SK-N-MC (cell line): ENCODE measurements at regions not wholly inside any gene's neighbourhood (a gene's known extent, or its start where the extent isn't known, plus 50 kb on each side); places are given as distances from the start of the nearest gene placed in this dataset.
"Not testable (repeated sequence)": the region's sequence is repeated elsewhere in the genome, so short reads cannot be mapped to it uniquely, and the experiment has no call there.

ENCODE experiments used
- DNase-seq: peaks from one replicate; pipeline ENCODE4 v3.0.0-alpha.2; 2011; ENCODE audit warnings: low read depth, low spot score
- H3K27ac ChIP-seq: fragments of 200-600 bp; sonication (generic); 2 replicates; pipeline ENCODE4 v1.5.1; 2016; ENCODE audit warnings: mixed run types
- H3K36me3 ChIP-seq: fragments of 200-600 bp; sonication (generic); 2 replicates; pipeline ENCODE4 v1.6.1; 2017; ENCODE audit warnings: antibody characterized with exemption, low read length, mixed read lengths; ENCODE audit not compliant: insufficient read depth
- H3K4me3 ChIP-seq: fragments of 200-600 bp; sonication (generic); 2 replicates; pipeline ENCODE4 v1.5.1; 2016
- H3K9ac ChIP-seq: fragments of 200-600 bp; sonication (generic); 2 replicates; pipeline ENCODE4 v1.8.0; 2017; ENCODE audit warnings: mixed run types, mixed read lengths; ENCODE audit not compliant: insufficient read length
- H3K9me3 ChIP-seq: fragments of 200-600 bp; sonication (generic); 2 replicates; pipeline ENCODE4 v1.6.1; 2017; ENCODE audit warnings: low read depth, mild to moderate bottlenecking, antibody characterized with exemption, low read length, moderate library complexity, mixed read lengths
- EZH2 ChIP-seq: fragments of 200-600 bp; sonication (generic); IDR thresholded peaks from one replicate; pipeline ENCODE4 v1.6.1; 2017; ENCODE audit warnings: antibody characterized with exemption
- FOXP2 ChIP-seq: optimal IDR thresholded peaks from 2 replicates; pipeline ENCODE3; 2011; ENCODE audit warnings: mild to moderate bottlenecking, moderate library complexity; ENCODE audit not compliant: insufficient read depth; ENCODE audit errors: extremely low read length, control extremely low read depth
- POLR2AphosphoS5 ChIP-seq: IDR thresholded peaks from 2 replicates; pipeline ENCODE4 v1.6.1; 2012; ENCODE audit warnings: mild to moderate bottlenecking, low read depth, low read length, borderline replicate concordance

GRCh38 chr12:33156042-33156441 is 259.5 kb upstream of the PKP2 start:
- H3K36me3 ChIP-seq, result no peaks in the 10 kb centered on the region
- H3K9ac ChIP-seq, result no peak overlapping the region
- H3K27ac ChIP-seq, result no peak overlapping the region
- TF ChIP-seq EZH2 (no peak), POLR2AphosphoS5 (no peak), FOXP2 (no peak)
- no peak for DNase-seq
- H3K9me3 ChIP-seq, result no peaks in the 10 kb centered on the region
- H3K4me3 ChIP-seq, result no peak overlapping the region

- not testable (repeated sequence) for DNase-seq, H3K36me3 ChIP-seq, H3K27ac ChIP-seq, H3K9ac ChIP-seq, H3K4me3 ChIP-seq, H3K9me3 ChIP-seq
Measured at GRCh38 chr12:33147292-33147691, 250.7 kb upstream of the PKP2 start.

DNA sequence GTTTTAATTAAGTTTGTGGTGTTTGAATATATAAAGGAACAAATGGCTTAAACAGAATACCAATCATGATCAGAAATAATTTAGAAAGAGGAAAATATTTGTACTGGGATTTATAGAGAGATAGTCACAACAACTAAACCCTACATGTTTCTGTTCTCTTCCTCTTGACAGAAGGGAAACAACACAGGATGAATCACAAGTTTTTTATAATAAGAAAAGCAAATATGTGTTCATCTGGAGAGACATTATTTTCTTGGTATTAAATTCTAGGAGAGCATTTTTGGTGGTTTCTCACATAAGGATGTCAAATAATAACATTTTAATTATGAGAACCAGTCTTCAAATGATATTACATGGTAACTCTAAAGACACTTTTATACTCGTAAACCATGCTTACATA is 232.9 kb upstream of the PKP2 start:
- Histone ChIP-seq H3K27ac (no peak overlapping the region), H3K9ac (no peak overlapping the region), H3K4me3 (no peak overlapping the region), H3K9me3 (no peaks in the 10 kb centered on the region), H3K36me3 (no peaks in the 10 kb centered on the region)
- TF ChIP-seq POLR2AphosphoS5, result no peak
- TF ChIP-seq FOXP2, result no peak
- no peak for TF ChIP-seq EZH2
- DNase-seq, result no peak

GRCh38 chr12:33125755-33126154 is 229.2 kb upstream of the PKP2 start:
- no peak for DNase-seq
- Histone ChIP-seq H3K9me3 (no peaks in the 10 kb centered on the region), H3K4me3 (no peak overlapping the region), H3K27ac (no peak overlapping the region), H3K36me3 (no peaks in the 10 kb centered on the region), H3K9ac (no peak overlapping the region)
- no peak for TF ChIP-seq POLR2AphosphoS5
- TF ChIP-seq FOXP2, result no peak
- TF ChIP-seq EZH2, result no peak

DNA sequence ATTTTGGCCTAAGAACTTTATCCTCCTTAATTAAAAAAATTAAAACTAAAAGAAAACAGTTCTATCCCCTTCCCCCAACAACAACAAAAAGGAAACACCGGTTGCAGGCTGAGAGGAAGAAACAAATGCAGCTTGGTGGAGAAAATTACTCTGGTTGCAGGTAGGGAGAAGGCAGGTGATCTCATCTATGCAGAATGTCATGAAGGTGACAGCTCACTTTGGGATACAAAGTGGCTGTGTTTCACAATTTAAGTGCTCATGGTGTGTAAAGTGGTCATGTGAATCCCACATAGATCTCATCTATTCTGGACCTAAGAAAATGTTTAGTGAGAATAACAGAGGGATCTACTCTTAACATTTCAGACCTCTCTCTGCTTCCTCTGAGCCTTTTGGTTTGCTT is 219.7 kb upstream of the PKP2 start:
- no peak overlapping the region for H3K27ac ChIP-seq

DNA sequence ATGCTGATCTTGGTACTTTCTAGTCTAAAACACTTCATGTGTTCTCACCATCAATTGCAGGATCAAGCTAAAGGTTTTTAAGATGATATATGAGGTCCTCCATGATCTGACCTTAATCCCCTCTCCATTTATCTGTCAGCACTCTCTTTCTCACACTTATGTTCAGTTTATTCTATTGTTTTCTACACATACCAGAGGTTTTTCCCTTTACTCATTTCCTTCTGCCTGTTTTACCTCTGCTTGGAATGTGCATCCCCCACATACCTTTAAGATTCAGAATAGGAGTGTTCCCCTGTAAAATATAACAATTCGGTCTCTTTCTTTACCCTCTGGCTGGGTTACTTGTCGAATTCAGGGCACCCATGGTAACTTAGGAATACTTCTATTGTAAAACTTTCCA is 219.1 kb upstream of the PKP2 start:
- no peaks in the 10 kb centered on the region for H3K36me3 ChIP-seq
- DNase-seq, result no peak

More for the DNA sequence above, 219.7 kb upstream of the PKP2 start:
- DNase-seq, result no peak
- TF ChIP-seq POLR2AphosphoS5 (no peak), FOXP2 (no peak), EZH2 (no peak)
- Histone ChIP-seq H3K4me3 (no peak overlapping the region), H3K36me3 (no peaks in the 10 kb centered on the region), H3K9me3 (no peaks in the 10 kb centered on the region), H3K9ac (no peak overlapping the region)

GRCh38 chr12:33111850-33112249 is 215.3 kb upstream of the PKP2 start:
- no peak for DNase-seq
- no peaks in the 10 kb centered on the region for H3K9me3 ChIP-seq
- no peaks in the 10 kb centered on the region for H3K36me3 ChIP-seq
- H3K27ac ChIP-seq, result no peak overlapping the region
- no peak overlapping the region for H3K4me3 ChIP-seq
- no peak overlapping the region for H3K9ac ChIP-seq
- TF ChIP-seq POLR2AphosphoS5, result no peak
- no peak for TF ChIP-seq FOXP2
- TF ChIP-seq EZH2, result no peak

More for the DNA sequence above, 219.1 kb upstream of the PKP2 start:
- no peak for TF ChIP-seq FOXP2
- no peak for TF ChIP-seq EZH2
- no peak for TF ChIP-seq POLR2AphosphoS5
- no peaks in the 10 kb centered on the region for H3K9me3 ChIP-seq
- H3K4me3 ChIP-seq, result no peak overlapping the region
- H3K27ac ChIP-seq, result no peak overlapping the region
- H3K9ac ChIP-seq, result no peak overlapping the region

GRCh38 chr12:33107827-33108226 is 211.2 kb upstream of the PKP2 start:
- not testable (repeated sequence) for H3K36me3 ChIP-seq, H3K4me3 ChIP-seq, H3K9ac ChIP-seq, DNase-seq, H3K9me3 ChIP-seq, H3K27ac ChIP-seq

GRCh38 chr12:33093534-33093933 is 197.0 kb upstream of the PKP2 start:
- Histone ChIP-seq H3K27ac (no peak overlapping the region), H3K36me3 (no peaks in the 10 kb centered on the region), H3K9me3 (no peaks in the 10 kb centered on the region), H3K9ac (no peak overlapping the region), H3K4me3 (no peak overlapping the region)
- DNase-seq, result no peak
- TF ChIP-seq POLR2AphosphoS5 (no peak), FOXP2 (no peak), EZH2 (no peak)

DNA sequence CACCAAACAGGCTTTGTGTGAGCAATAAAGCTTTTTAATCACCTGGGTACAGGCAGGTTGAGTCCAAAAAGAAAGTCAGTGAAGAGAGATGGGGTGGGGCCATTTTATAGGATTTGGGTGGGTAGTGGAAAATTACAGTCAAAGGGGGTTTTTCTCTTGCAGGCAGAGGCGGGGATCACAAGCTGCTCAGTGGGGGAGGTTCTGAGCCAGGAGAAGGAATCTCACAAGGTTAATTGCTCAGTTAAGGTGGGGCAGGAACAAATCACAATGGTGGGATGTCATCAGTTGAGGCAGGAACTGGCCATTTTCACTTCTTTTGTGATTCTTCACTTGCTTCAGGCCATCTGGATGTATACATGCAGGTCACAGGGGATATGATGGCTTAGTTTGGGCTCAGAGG is 191.3 kb upstream of the PKP2 start:
- not testable (repeated sequence) for DNase-seq, H3K27ac ChIP-seq, H3K9me3 ChIP-seq, H3K4me3 ChIP-seq, H3K36me3 ChIP-seq, H3K9ac ChIP-seq

GRCh38 chr12:33076401-33076800 is 179.8 kb upstream of the PKP2 start:
- not testable (repeated sequence) for H3K36me3 ChIP-seq, H3K27ac ChIP-seq, DNase-seq, H3K9ac ChIP-seq, H3K9me3 ChIP-seq, H3K4me3 ChIP-seq

DNA sequence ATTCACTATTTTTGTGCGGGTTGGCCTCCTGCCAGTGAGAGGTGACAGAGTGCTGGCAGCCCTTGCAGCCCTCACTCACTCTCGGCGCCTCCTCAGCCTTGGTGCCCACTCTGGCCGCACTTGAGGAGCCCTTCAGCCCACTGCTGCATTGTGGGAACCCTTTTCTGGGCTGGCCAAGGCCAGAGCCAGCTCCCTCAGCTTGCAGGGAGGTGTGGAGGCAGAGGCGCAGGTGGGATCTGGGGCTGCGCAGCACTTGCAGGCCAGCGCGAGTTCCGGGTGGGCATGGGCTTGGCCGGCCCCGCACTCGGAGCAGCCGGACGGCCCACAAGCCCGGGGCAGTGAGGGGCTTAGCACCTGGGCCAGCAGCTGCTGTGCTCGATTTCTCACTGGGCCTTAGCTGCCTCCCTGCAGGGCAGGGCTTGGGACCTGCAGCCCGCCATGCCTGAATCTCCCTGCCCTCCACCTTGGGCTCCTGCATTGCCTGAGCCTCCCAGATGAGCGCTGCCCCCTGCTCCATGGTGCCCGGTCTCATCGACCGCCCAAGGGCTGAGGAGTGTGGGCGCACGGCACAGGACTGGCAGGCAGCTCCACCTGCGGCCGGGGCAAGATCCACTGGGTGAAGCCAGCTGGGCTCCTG is 178.7 kb upstream of the PKP2 start:
- H3K27ac ChIP-seq, H3K9ac ChIP-seq, H3K36me3 ChIP-seq, DNase-seq, H3K4me3 ChIP-seq, H3K9me3 ChIP-seq: not testable (repeated sequence)
